DND-41 (cell line): ENCODE measurements at regions not wholly inside any gene's neighbourhood (a gene's known extent, or its start where the extent isn't known, plus 50 kb on each side); places are given as distances from the start of the nearest gene placed in this dataset.

Experiments
- CTCF ChIP-seq: IDR thresholded peaks from 2 replicates; pipeline ENCODE4 v1.5.1; 2012; ENCODE audit warnings: borderline replicate concordance, low read length, moderate library complexity, mild to moderate bottlenecking; ENCODE audit not compliant: poor library complexity, severe bottlenecking; ENCODE audit errors: extremely low read depth
- EZH2 ChIP-seq: IDR thresholded peaks from 3 replicates; pipeline ENCODE4 v1.6.1; 2012; ENCODE audit warnings: borderline replicate concordance, low read depth, mild to moderate bottlenecking, moderate library complexity, low read length, inconsistent platforms; ENCODE audit not compliant: severe bottlenecking

DNA sequence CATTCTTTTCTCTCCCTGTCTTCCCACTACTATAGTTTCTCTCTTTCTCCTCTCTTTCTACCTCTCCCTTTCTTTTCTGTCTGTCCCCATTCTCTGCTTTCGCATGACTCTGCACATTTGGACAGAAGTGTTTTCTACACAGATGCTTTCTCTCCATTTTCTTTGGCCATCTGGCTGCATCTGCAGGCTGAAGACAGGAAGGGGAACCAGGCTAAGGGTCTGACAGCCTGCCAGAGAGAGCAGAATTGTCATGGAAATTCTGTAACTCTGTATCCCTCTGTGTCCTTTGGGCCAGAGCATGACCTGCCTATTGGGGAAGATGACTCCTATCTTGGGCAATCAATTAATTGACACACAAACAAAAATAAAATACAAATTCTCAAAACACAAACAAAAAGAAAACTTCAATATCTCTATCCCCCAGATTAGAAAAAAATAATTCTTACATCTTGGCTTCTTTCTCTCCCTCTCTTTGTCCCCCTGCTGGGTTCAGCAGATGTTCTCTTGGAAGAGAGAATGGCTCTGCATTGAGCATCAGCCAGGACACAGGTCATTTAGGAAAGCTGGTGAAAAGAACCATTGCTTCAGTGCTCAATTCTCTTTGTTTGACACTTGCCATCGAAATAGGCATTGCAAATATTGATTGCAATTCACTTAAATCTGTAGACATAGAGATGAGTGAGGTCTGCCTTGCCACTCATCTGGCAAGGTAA is 415.9 kb upstream of the KLF4 start:
- TF ChIP-seq CTCF (no peak), EZH2 (no peak)
